SK-N-MC (cell line): ENCODE measurements at regions not wholly inside any gene's neighbourhood (a gene's known extent, or its start where the extent isn't known, plus 50 kb on each side); places are given as distances from the start of the nearest gene placed in this dataset.

ENCODE experiments used
- DNase-seq: peaks from one replicate; pipeline ENCODE4 v3.0.0-alpha.2; 2011; ENCODE audit warnings: low read depth, low spot score
- H3K27ac ChIP-seq: fragments of 200-600 bp; sonication (generic); 2 replicates; pipeline ENCODE4 v1.5.1; 2016; ENCODE audit warnings: mixed run types
- H3K36me3 ChIP-seq: fragments of 200-600 bp; sonication (generic); 2 replicates; pipeline ENCODE4 v1.6.1; 2017; ENCODE audit warnings: antibody characterized with exemption, low read length, mixed read lengths; ENCODE audit not compliant: insufficient read depth
- H3K4me3 ChIP-seq: fragments of 200-600 bp; sonication (generic); 2 replicates; pipeline ENCODE4 v1.5.1; 2016
- H3K9ac ChIP-seq: fragments of 200-600 bp; sonication (generic); 2 replicates; pipeline ENCODE4 v1.8.0; 2017; ENCODE audit warnings: mixed run types, mixed read lengths; ENCODE audit not compliant: insufficient read length
- H3K9me3 ChIP-seq: fragments of 200-600 bp; sonication (generic); 2 replicates; pipeline ENCODE4 v1.6.1; 2017; ENCODE audit warnings: low read depth, mild to moderate bottlenecking, antibody characterized with exemption, low read length, moderate library complexity, mixed read lengths
- EZH2 ChIP-seq: fragments of 200-600 bp; sonication (generic); IDR thresholded peaks from one replicate; pipeline ENCODE4 v1.6.1; 2017; ENCODE audit warnings: antibody characterized with exemption
- FOXP2 ChIP-seq: optimal IDR thresholded peaks from 2 replicates; pipeline ENCODE3; 2011; ENCODE audit warnings: mild to moderate bottlenecking, moderate library complexity; ENCODE audit not compliant: insufficient read depth; ENCODE audit errors: extremely low read length, control extremely low read depth
- POLR2AphosphoS5 ChIP-seq: IDR thresholded peaks from 2 replicates; pipeline ENCODE4 v1.6.1; 2012; ENCODE audit warnings: mild to moderate bottlenecking, low read depth, low read length, borderline replicate concordance

- TF ChIP-seq POLR2AphosphoS5, result no peak
- no peak for TF ChIP-seq EZH2
- TF ChIP-seq FOXP2, result no peak
- no peak for DNase-seq
- no peak overlapping the region for H3K27ac ChIP-seq
Observed at GRCh38 chr17:36868777-36869176, 68.5 kb upstream of the LHX1 start.

GRCh38 chr17:36869441-36869840 is 67.8 kb upstream of the LHX1 start:
- Histone ChIP-seq H3K4me3 (no peak overlapping the region), H3K9me3 (no peaks in the 10 kb centered on the region), H3K27ac (no peak overlapping the region), H3K36me3 (no peaks in the 10 kb centered on the region), H3K9ac (no peak overlapping the region)
- DNase-seq, result no peak
- TF ChIP-seq POLR2AphosphoS5 (no peak), EZH2 (no peak), FOXP2 (no peak)

More at GRCh38 chr17:36868777-36869176, 68.5 kb upstream of the LHX1 start:
- H3K4me3 ChIP-seq, result no peak overlapping the region
- no peaks in the 10 kb centered on the region for H3K9me3 ChIP-seq
- H3K36me3 ChIP-seq, result no peaks in the 10 kb centered on the region
- no peak overlapping the region for H3K9ac ChIP-seq

DNA sequence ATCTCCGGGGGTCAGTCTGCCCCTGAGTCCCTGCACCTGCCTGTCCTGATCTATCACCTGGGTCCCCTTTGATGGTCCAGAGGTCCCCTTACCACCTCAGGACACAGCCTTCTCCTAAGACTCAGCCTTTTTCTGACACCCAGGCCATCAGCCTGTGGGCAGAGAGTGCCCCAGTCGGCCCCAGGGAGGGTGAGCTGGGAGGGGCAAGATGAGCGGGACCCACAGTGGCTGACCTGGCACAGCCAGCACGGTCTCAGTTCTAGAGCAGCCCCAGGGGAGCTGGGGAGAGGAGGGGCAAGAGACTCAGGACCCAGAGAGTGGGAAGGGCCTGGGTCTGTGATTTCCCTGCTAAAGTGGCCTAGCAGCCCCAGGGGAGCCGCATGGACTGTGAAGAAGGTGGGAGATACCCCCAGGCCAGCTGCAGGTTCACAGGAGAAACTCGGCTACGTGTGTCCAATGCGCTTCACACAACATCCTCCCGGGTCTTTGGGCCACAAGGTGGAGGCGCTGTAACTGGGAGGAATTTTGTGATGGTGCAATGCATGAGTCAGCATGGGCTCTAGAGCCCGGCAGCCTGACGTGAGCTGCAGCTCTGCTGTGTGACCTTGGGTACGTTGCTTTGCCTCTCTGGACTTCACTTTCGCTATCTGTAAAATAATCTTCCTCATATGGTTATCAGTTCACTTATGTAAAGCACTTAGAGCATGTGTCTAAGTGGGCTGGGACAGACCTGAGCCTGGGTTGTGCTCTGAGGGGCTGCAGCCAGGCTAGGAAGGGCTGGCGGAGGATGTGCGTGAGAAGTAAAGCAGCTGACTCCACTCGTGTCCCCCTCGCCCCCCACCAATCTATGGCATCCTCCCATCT is 67.2 kb upstream of the LHX1 start:
- Histone ChIP-seq H3K36me3 (no peaks in the 10 kb centered on the region), H3K9ac (no peak overlapping the region), H3K27ac (no peak overlapping the region), H3K4me3 (no peak overlapping the region), H3K9me3 (no peaks in the 10 kb centered on the region)
- DNase-seq, result no peak
- no peak for TF ChIP-seq EZH2
- no peak for TF ChIP-seq POLR2AphosphoS5
- no peak for TF ChIP-seq FOXP2

GRCh38 chr17:36870720-36870999 is 66.6 kb upstream of the LHX1 start:
- no peak for DNase-seq

GRCh38 chr17:36875698-36876293 is 61.5 kb upstream of the LHX1 start:
- Histone ChIP-seq H3K9ac (no peak overlapping the region), H3K9me3 (no peaks in the 10 kb centered on the region), H3K27ac (no peak overlapping the region), H3K36me3 (no peaks in the 10 kb centered on the region), H3K4me3 (no peak overlapping the region)
- no peak for DNase-seq
- TF ChIP-seq FOXP2, result no peak
- TF ChIP-seq EZH2, result no peak
- TF ChIP-seq POLR2AphosphoS5, result no peak

More at GRCh38 chr17:36870720-36870999, 66.6 kb upstream of the LHX1 start:
- Histone ChIP-seq H3K9me3 (no peaks in the 10 kb centered on the region), H3K4me3 (no peak overlapping the region), H3K36me3 (no peaks in the 10 kb centered on the region), H3K27ac (no peak overlapping the region), H3K9ac (no peak overlapping the region)
- TF ChIP-seq FOXP2 (no peak), EZH2 (no peak), POLR2AphosphoS5 (no peak)

DNA sequence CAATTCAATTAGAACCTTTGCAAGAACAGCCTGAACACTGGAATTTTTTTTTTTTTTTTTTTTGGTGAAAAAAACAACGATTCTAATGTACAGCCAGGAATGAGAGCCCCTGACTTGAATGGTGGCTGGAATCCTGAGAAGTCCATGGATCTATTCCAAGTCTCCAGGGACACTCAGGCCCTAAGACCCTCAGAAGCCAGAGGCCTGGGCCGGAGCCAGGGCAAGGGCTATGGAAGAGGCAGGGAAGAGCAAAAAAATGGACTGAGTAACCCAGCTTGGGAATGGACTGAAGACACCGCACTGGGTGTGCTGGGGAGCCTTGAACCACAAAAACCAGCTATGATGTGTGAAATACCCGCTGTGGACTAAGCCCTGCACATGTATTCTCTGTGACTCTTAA is 60.3 kb upstream of the LHX1 start:
- TF ChIP-seq EZH2, result no peak
- TF ChIP-seq FOXP2, result no peak
- no peak for TF ChIP-seq POLR2AphosphoS5
- no peak for DNase-seq
- no peak overlapping the region for H3K27ac ChIP-seq

GRCh38 chr17:36877771-36878170 is 59.5 kb upstream of the LHX1 start:
- Histone ChIP-seq H3K9ac (no peak overlapping the region), H3K4me3 (no peak overlapping the region), H3K36me3 (no peaks in the 10 kb centered on the region), H3K9me3 (no peaks in the 10 kb centered on the region), H3K27ac (no peak overlapping the region)
- TF ChIP-seq FOXP2, result no peak
- no peak for TF ChIP-seq POLR2AphosphoS5
- no peak for TF ChIP-seq EZH2
- DNase-seq, result no peak

More for the DNA sequence above, 60.3 kb upstream of the LHX1 start:
- no peak overlapping the region for H3K9ac ChIP-seq
- H3K9me3 ChIP-seq, result no peaks in the 10 kb centered on the region
- H3K36me3 ChIP-seq, result no peaks in the 10 kb centered on the region
- no peak overlapping the region for H3K4me3 ChIP-seq

DNA sequence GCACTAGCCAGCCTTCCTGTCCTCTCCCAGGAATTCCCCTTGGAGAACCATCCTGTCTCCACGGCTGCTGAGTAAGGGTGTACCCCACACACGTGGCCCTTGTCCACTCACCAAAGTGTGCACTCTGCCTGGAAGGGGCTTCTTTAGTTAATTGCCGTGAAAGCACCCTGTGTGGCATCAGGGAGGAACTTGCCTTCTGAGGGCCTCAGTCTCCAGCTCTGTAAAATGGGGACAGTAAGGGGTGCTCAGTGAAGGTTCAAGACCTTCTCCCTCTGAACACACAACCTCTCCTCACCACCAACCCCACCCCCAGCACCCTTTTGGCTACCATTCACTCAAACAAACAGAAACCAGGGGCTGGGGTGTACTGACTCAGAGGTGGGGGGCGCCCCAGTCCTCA is 59.1 kb upstream of the LHX1 start:
- Histone ChIP-seq H3K36me3 (no peaks in the 10 kb centered on the region), H3K27ac (no peak overlapping the region), H3K9ac (no peak overlapping the region), H3K4me3 (no peak overlapping the region), H3K9me3 (no peaks in the 10 kb centered on the region)
- DNase-seq, result no peak
- no peak for TF ChIP-seq FOXP2
- no peak for TF ChIP-seq POLR2AphosphoS5
- TF ChIP-seq EZH2, result no peak

- H3K9ac ChIP-seq, result no peak overlapping the region
- no peaks in the 10 kb centered on the region for H3K9me3 ChIP-seq
- no peaks in the 10 kb centered on the region for H3K36me3 ChIP-seq
- TF ChIP-seq POLR2AphosphoS5 (no peak), EZH2 (no peak), FOXP2 (no peak)
- no peak overlapping the region for H3K4me3 ChIP-seq
- no peak for DNase-seq
- no peak overlapping the region for H3K27ac ChIP-seq
Observed at GRCh38 chr17:36879027-36879426, 58.2 kb upstream of the LHX1 start.
